Tibial nerve (tissue), 4 donors: ENCODE measurements at regions not wholly inside any gene's neighbourhood (a gene's known extent, or its start where the extent isn't known, plus 50 kb on each side); places are given as distances from the start of the nearest gene placed in this dataset.
A peak's percentile ranks its signal among the peaks of the same experiment; 100 is the strongest.

ENCODE experiments used
- DNase-seq, 2 donors: peaks; one replicate each; pipeline ENCODE4 v3.0.0-alpha.2; 2019; ENCODE audit warnings: low spot score in 2 of 2
- H3K27ac ChIP-seq, 4 donors: fragments of 200-600 bp; sonication (generic) in 3 of 4; one replicate each; pipeline ENCODE4 v1.5.1; 2017 to 2019; ENCODE audit warnings: mild to moderate bottlenecking in 1 of 4
- H3K27me3 ChIP-seq, 2 donors: fragments of 200-600 bp; sonication (generic) in 1 of 2; one replicate each; pipeline versions ENCODE4 v1.5.1 to v1.6.0; 2017 to 2019
- H3K36me3 ChIP-seq, 3 donors: fragments of 200-600 bp; sonication (generic); one replicate each; pipeline ENCODE4 v1.5.1; 2018 to 2019
- H3K4me1 ChIP-seq, 4 donors: fragments of 200-600 bp; sonication (generic) in 3 of 4; one replicate each; pipeline ENCODE4 v1.5.1; 2017 to 2019
- H3K4me3 ChIP-seq, 4 donors: fragments of 200-600 bp; sonication (generic) in 3 of 4; one replicate each; pipeline ENCODE4 v1.5.1; 2017 to 2019; ENCODE audit warnings: mild to moderate bottlenecking in 1 of 4, moderate library complexity in 1 of 4
- H3K9me3 ChIP-seq, 4 donors: fragments of 200-600 bp; sonication (generic) in 3 of 4; one replicate each; pipeline ENCODE4 v1.5.1; 2017 to 2019
- CTCF ChIP-seq, 5 experiments: fragments of 200-600 bp in 3 of 5; fragments of 450-650 bp in 2 of 5; sonication (generic) in 3 of 5; IDR thresholded peaks; one replicate each; pipeline ENCODE4 v1.5.1; 2016 to 2019; ENCODE audit warnings: antibody characterized with exemption in 5 of 5, mild to moderate bottlenecking in 3 of 5, moderate library complexity in 2 of 5
- EP300 ChIP-seq, 2 donors: sonication (generic); formaldehyde crosslinking; IDR thresholded peaks; one replicate each; pipeline ENCODE4 v1.6.1; 2017; ENCODE audit warnings: antibody characterized with exemption in 2 of 2, mild to moderate bottlenecking in 1 of 2
- POLR2A ChIP-seq, 2 donors: fragments of 450-650 bp; IDR thresholded peaks; one replicate each; pipeline ENCODE4 v1.6.1; 2017; ENCODE audit warnings: antibody characterized with exemption in 2 of 2, mild to moderate bottlenecking in 2 of 2, moderate library complexity in 2 of 2
- WGBS, 2 donors: methylation state at CpG; one replicate each; pipeline ENCODE4 v1.1.5; 2018; 5-methylcytosine and 5-hydroxymethylcytosine counted together

GRCh38 chr5:30041831-30042385 lies 1151.6 kb upstream of the CDH6 start:
- TF ChIP-seq EP300 (IDR thresholded peaks at IDR 0.05): no peak
- no peak for TF ChIP-seq CTCF (IDR thresholded peaks at IDR 0.05)
- TF ChIP-seq POLR2A (IDR thresholded peaks at IDR 0.05): no peak
- 57 to 86% methylated on average over 1 to 7 of the region's 7 CpGs for WGBS, 2 donors
- H3K9me3 ChIP-seq: no peaks in the 10 kb centered on the region
- no peaks in the 10 kb centered on the region for H3K27me3 ChIP-seq
- H3K4me3 ChIP-seq: no peak overlapping the region
- no peak for DNase-seq
- H3K4me1 ChIP-seq: no peaks in the 10 kb centered on the region
- no peaks in the 10 kb centered on the region for H3K36me3 ChIP-seq
- no peak overlapping the region for H3K27ac ChIP-seq

DNA sequence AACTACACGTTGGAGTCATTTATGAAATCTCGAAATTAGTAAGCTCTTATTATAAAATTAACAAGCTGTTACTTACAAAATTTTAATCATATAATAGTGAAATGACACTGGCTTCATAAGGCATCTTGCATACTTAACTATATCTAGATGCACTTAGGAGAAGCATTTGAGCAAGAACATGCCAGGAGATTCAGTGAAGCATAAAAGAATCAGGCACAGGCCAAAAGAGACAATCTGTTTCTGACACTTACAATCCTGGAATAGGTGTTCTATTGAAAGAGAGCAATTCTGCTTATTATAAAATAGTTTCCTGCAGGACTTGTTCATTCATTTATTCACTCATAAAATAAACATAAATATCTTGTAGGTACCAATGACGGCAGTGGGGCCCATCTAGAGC lies 1152.2 kb upstream of the CDH6 start:
- no peak overlapping the region for H3K27ac ChIP-seq
- no peak for TF ChIP-seq POLR2A (IDR thresholded peaks at IDR 0.05)
- TF ChIP-seq CTCF (IDR thresholded peaks at IDR 0.05): no peak
- TF ChIP-seq EP300 (IDR thresholded peaks at IDR 0.05): no peak
- DNase-seq: no peak
- no peaks in the 10 kb centered on the region for H3K36me3 ChIP-seq
- no peak overlapping the region for H3K4me3 ChIP-seq
- WGBS, 2 donors: 94 to 95% methylated on average over 3 of the region's 3 CpGs
- H3K9me3 ChIP-seq: no peaks in the 10 kb centered on the region
- no peaks in the 10 kb centered on the region for H3K27me3 ChIP-seq
- H3K4me1 ChIP-seq: no peaks in the 10 kb centered on the region

DNA sequence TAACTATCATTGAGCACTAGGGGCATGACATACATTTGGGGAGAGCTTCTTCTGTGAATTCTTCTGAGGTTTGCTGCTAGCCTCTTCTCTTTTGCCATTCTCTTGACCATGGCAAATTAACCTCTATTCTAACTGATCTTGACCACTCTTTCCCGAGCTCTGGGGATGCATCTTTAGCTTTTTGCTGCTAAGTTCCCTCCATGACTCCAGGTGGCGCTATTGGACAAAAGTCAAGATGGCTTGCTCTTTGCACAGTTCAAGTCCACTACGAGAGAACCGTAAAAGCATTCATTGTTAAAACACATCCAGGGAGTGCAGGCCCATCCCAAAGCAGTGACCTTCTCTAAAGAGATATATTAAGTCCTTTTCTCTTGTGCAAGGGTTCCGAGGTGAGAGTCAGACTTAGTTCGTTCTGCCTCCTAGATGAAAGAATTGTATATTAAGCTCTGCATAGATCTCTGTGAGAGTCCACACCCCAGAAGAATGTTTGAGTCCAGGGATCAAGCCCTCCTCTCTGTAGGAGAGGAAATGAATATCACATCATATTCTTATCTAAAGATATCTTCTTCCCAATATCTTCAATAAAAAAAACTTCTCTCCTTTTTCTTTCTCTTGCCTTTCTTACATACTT lies 1152.9 kb upstream of the CDH6 start:
- Histone ChIP-seq H3K4me3 (no peak overlapping the region), H3K4me1 (no peaks in the 10 kb centered on the region), H3K27me3 (no peaks in the 10 kb centered on the region), H3K36me3 (no peaks in the 10 kb centered on the region), H3K27ac (no peak overlapping the region), H3K9me3 (no peaks in the 10 kb centered on the region)
- WGBS, 2 donors: 7 to 12% methylated on average over 6 of the region's 6 CpGs
- DNase-seq: no peak
- TF ChIP-seq POLR2A (IDR thresholded peaks at IDR 0.05) (no peak), CTCF (IDR thresholded peaks at IDR 0.05) (peak; percentile 29 to 66 (median 46))

- H3K9me3 ChIP-seq: no peaks in the 10 kb centered on the region
- TF ChIP-seq POLR2A (IDR thresholded peaks at IDR 0.05) (no peak), EP300 (IDR thresholded peaks at IDR 0.05) (no peak), CTCF (IDR thresholded peaks at IDR 0.05) (no peak)
- no peaks in the 10 kb centered on the region for H3K36me3 ChIP-seq
- no peak overlapping the region for H3K4me3 ChIP-seq
- H3K4me1 ChIP-seq: no peaks in the 10 kb centered on the region
- no peaks in the 10 kb centered on the region for H3K27me3 ChIP-seq
- H3K27ac ChIP-seq: no peak overlapping the region
- no peak for DNase-seq
Observed at GRCh38 chr5:30039379-30039778, 1154.1 kb upstream of the CDH6 start.

DNA sequence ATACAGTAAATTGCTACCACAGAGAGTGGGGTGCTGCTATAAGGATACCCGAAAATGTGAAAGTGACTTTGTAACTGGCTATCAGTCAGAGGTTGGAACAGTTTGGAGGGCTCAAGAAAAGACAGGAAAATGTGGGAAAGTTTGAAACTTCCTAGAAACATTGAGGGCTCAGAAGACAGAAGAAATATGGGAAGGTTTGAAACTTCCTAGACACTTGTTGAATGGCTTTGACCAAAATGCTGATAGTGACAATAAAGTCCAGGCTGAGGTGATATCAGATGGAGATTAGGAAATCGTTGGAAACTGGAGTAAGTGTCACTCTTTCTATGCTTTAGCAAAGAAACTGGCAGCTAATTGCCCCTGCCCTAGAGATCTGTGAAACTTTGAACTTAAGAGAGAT lies 1158.6 kb upstream of the CDH6 start:
- no peak overlapping the region for H3K4me3 ChIP-seq
- DNase-seq: no peak
- H3K36me3 ChIP-seq: no peaks in the 10 kb centered on the region
- no peaks in the 10 kb centered on the region for H3K4me1 ChIP-seq
- no peaks in the 10 kb centered on the region for H3K27me3 ChIP-seq
- H3K9me3 ChIP-seq: no peaks in the 10 kb centered on the region
- TF ChIP-seq EP300 (IDR thresholded peaks at IDR 0.05) (no peak), CTCF (IDR thresholded peaks at IDR 0.05) (no peak), POLR2A (IDR thresholded peaks at IDR 0.05) (no peak)
- WGBS, 2 donors: 73 to 90% methylated on average over 2 of the region's 2 CpGs
- H3K27ac ChIP-seq: no peak overlapping the region
